A549 (cell line): ENCODE measurements at regions not wholly inside any gene's neighbourhood (a gene's known extent, or its start where the extent isn't known, plus 50 kb on each side); places are given as distances from the start of the nearest gene placed in this dataset.

Experiments used
- ATAC-seq, 2 experiments: fragments of 200-7000 bp in 1 of 2; fragments of >200 bp in 1 of 2; cut with Nextera tagmentation in 1 of 2; cut with Tn5 transposase in 1 of 2; 3 replicates each; pipeline versions ENCODE4 v1.8.0 to v1.9.1; 2018 to 2020; ENCODE audit warnings: mild to moderate bottlenecking in 1 of 2, moderate library complexity in 1 of 2
- CTCF ChIA-PET: fragments of 300-600 bp; sonication (Branson Sonifier 250); formaldehyde crosslinking; extraction: SDS; loops from one replicate; lab custom pipeline; 2021; ENCODE audit warnings: antibody characterized with exemption, inconsistent platforms; lab: Yijun Ruan, JAX
- POLR2A ChIA-PET: fragments of 350-600 bp; formaldehyde crosslinking; extraction: SDS; loops from one replicate; lab custom pipeline; 2021; ENCODE audit warnings: antibody characterized with exemption, inconsistent platforms; lab: Yijun Ruan, JAX
- DNase-seq, 2 experiments: peaks; one replicate each; pipeline versions ENCODE4 v3.0.0 to v3.0.0-alpha.2; 2011 to 2016; ENCODE audit warnings: low read depth in 1 of 2, low spot score in 1 of 2
- FAIRE-seq: peaks from 2 replicates; lab custom pipeline; 2011; peaks lifted over from hg19 to GRCh38; lab: Jason Lieb, UNC
- H3K27ac ChIP-seq, 2 experiments: fragments of >200 bp; sonication (Bioruptor Twin); formaldehyde crosslinking; 3 replicates each; pipeline ENCODE4 v1.5.1; 2016 to 2017
- H3K4me1 ChIP-seq: fragments of >200 bp; sonication (Bioruptor Twin); formaldehyde crosslinking; 3 replicates; pipeline ENCODE4 v1.6.1; 2016
- H3K4me2 ChIP-seq: fragments of >200 bp; sonication (Bioruptor Twin); formaldehyde crosslinking; 3 replicates; pipeline ENCODE4 v1.6.1; 2016
- H3K4me3 ChIP-seq: fragments of >200 bp; sonication (Bioruptor Twin); formaldehyde crosslinking; 3 replicates; pipeline ENCODE4 v1.5.1; 2016
- H3K9me3 ChIP-seq: fragments of >200 bp; sonication (Bioruptor Twin); formaldehyde crosslinking; 3 replicates; pipeline ENCODE4 v1.6.1; 2016
- CBX8 ChIP-seq: fragments of 200-600 bp; sonication (generic); IDR thresholded peaks from 2 replicates; pipeline ENCODE4 v1.6.1; 2016
- CEBPB ChIP-seq, 2 experiments: fragments of >200 bp in 1 of 2; sonication (Bioruptor Twin) in 1 of 2; formaldehyde crosslinking in 1 of 2; IDR thresholded peaks; 2 replicates each; pipeline ENCODE4 v1.6.1; 2012 to 2016
- CTCF ChIP-seq: fragments of >200 bp; sonication (Bioruptor Twin); formaldehyde crosslinking; IDR thresholded peaks from 3 replicates; pipeline ENCODE4 v1.5.1; 2016
- E2F6 ChIP-seq: IDR thresholded peaks from 2 replicates; pipeline ENCODE4 v1.6.1; 2012; ENCODE audit warnings: low read depth, borderline replicate concordance
- EP300 ChIP-seq, 2 experiments: fragments of >200 bp; sonication (Bioruptor Twin); formaldehyde crosslinking; IDR thresholded peaks; 2 replicates in 1 of 2; 3 replicates in 1 of 2; pipeline ENCODE4 v1.6.1; 2016 to 2017
- FOXS1 ChIP-seq: fragments of 250-450 bp; sonication (Bioruptor Pico); IDR thresholded peaks from 2 replicates; pipeline ENCODE4 v1.5.0; 2020; ENCODE audit warnings: mild to moderate bottlenecking, moderate library complexity
- HES2 ChIP-seq: fragments of >200 bp; sonication (Bioruptor Twin); formaldehyde crosslinking; IDR thresholded peaks from 2 replicates; pipeline ENCODE4 v1.6.1; 2016
- HMGXB4 ChIP-seq: fragments of 250-450 bp; sonication (Bioruptor Pico); IDR thresholded peaks from 2 replicates; pipeline ENCODE4 v1.5.0; 2021; ENCODE audit warnings: mild to moderate bottlenecking, moderate library complexity, borderline replicate concordance
- HOXA7 ChIP-seq: fragments of 250-450 bp; sonication (Bioruptor Pico); IDR thresholded peaks from 2 replicates; pipeline ENCODE4 v1.5.0; 2020; ENCODE audit warnings: mild to moderate bottlenecking, moderate library complexity
- HOXB13 ChIP-seq: fragments of 250-450 bp; sonication (Bioruptor Pico); IDR thresholded peaks from 2 replicates; pipeline ENCODE4 v1.5.0; 2020; ENCODE audit warnings: low read depth, mild to moderate bottlenecking, moderate library complexity
- JUN ChIP-seq, 2 experiments: fragments of >200 bp; sonication (Bioruptor Twin); formaldehyde crosslinking; IDR thresholded peaks; 2 replicates in 1 of 2; 3 replicates in 1 of 2; pipeline ENCODE4 v1.6.1; 2016 to 2017
- JUNB ChIP-seq: fragments of >200 bp; sonication (Bioruptor Twin); formaldehyde crosslinking; IDR thresholded peaks from 2 replicates; pipeline ENCODE4 v1.6.1; 2016
- MAZ ChIP-seq: fragments of 150-350 bp; IDR thresholded peaks from 2 replicates; pipeline ENCODE4 v1.6.1; 2014; ENCODE audit warnings: antibody characterized with exemption, low read depth, low read length, borderline replicate concordance
- NPAS2 ChIP-seq: fragments of 250-450 bp; sonication (Bioruptor Pico); IDR thresholded peaks from 2 replicates; pipeline ENCODE4 v1.8.0; 2022; ENCODE audit warnings: mild to moderate bottlenecking, moderate library complexity, borderline replicate concordance
- PBX3 ChIP-seq: IDR thresholded peaks from 2 replicates; pipeline ENCODE4 v1.6.1; 2012
- RARB ChIP-seq: fragments of 250-450 bp; sonication (Bioruptor Pico); IDR thresholded peaks from 2 replicates; pipeline ENCODE4 v1.8.0; 2021; ENCODE audit warnings: mild to moderate bottlenecking, moderate library complexity
- USF2 ChIP-seq: fragments of 450-650 bp; IDR thresholded peaks from 2 replicates; pipeline ENCODE4 v1.6.1; 2014; ENCODE audit warnings: antibody characterized with exemption
- WGBS: methylation state at CpG from one replicate; pipeline ENCODE4 v1.1.6; 2017; ENCODE audit errors: missing lambda C conversion rate; 5-methylcytosine and 5-hydroxymethylcytosine counted together

GRCh38 chr10:45526309-45526905 is 146.2 kb downstream of the ZFAND4 start:
- WGBS = 47% methylated on average over 3 of the region's 3 CpGs

More at GRCh38 chr10:45526309-45526905, 146.2 kb downstream of the ZFAND4 start:
- ChIA-PET POLR2A (no interaction called here), CTCF (interaction anchor here (0.6 kb wide), 1 partner anchor 1726 kb away, joined by 3 read pairs; no protein-coding TSS in a partner anchor)
- no peak overlapping the region for H3K27ac ChIP-seq
- no peaks in the 10 kb centered on the region for H3K9me3 ChIP-seq
- ATAC-seq = no peak
- no peak for FAIRE-seq
- no peak overlapping the region for H3K4me2 ChIP-seq
- no peak overlapping the region for H3K4me3 ChIP-seq
- no peak for TF ChIP-seq HES2
- TF ChIP-seq CBX8 = no peak
- no peak for TF ChIP-seq MAZ
- no peak for TF ChIP-seq JUNB
- TF ChIP-seq E2F6 = no peak
- no peak for TF ChIP-seq FOXS1 (CRISPR knock-in tag)
- TF ChIP-seq HOXB13 (CRISPR knock-in tag) = no peak
- TF ChIP-seq CTCF = no peak
- TF ChIP-seq EP300 (IDR thresholded peaks at IDR 0.05) = no peak
- no peak for TF ChIP-seq USF2
- no peak for TF ChIP-seq NPAS2
- no peak for TF ChIP-seq HOXA7 (CRISPR knock-in tag)
- no peak for TF ChIP-seq RARB
- TF ChIP-seq HMGXB4 = no peak
- TF ChIP-seq JUN (IDR thresholded peaks at IDR 0.05) = no peak
- no peak for TF ChIP-seq PBX3
- TF ChIP-seq CEBPB (IDR thresholded peaks at IDR 0.05) = no peak
- no peaks in the 10 kb centered on the region for H3K4me1 ChIP-seq
- no peak for DNase-seq
